A673 (cell line): ENCODE measurements at regions not wholly inside any gene's neighbourhood (a gene's known extent, or its start where the extent isn't known, plus 50 kb on each side); places are given as distances from the start of the nearest gene placed in this dataset.

ENCODE experiments used
- BruUV-seq: library from RNA; stranded (reverse); fragments of 400-500 nt; replicated peaks from 2 replicates; lab custom pipeline; 2021; lab: Mats Ljungman, UMichigan
- CTCF ChIA-PET: fragments of 300-600 bp; sonication (Branson Sonifier 250); formaldehyde crosslinking; loops from one replicate; lab custom pipeline; 2022; ENCODE audit warnings: antibody characterized with exemption; lab: Charles Lee
- POLR2A ChIA-PET: fragments of 300-600 bp; sonication (Branson Sonifier 250); formaldehyde crosslinking; loops from one replicate; lab custom pipeline; 2022; ENCODE audit warnings: antibody characterized with exemption; ENCODE audit not compliant: low non-redundant PET; lab: Charles Lee
- DNase-seq: peaks from one replicate; pipeline ENCODE4 v3.0.0-alpha.2; 2015; ENCODE audit warnings: low spot score
- H3K27ac ChIP-seq: fragments of 200-600 bp; sonication (generic); 2 replicates; pipeline ENCODE4 v1.5.1; 2016; ENCODE audit warnings: mixed run types, low read depth, mild to moderate bottlenecking, mixed read lengths, antibody characterized with exemption, low read length; ENCODE audit not compliant: poor library complexity, severe bottlenecking
- H3K27me3 ChIP-seq: fragments of 200-600 bp; sonication (generic); replicated peaks from 2 replicates; pipeline ENCODE4 v1.6.1; 2017; ENCODE audit warnings: mixed run types, low read depth, mild to moderate bottlenecking, mixed read lengths, antibody characterized with exemption, low read length; ENCODE audit not compliant: insufficient read depth, poor library complexity
- H3K36me3 ChIP-seq: fragments of 200-600 bp; sonication (generic); 2 replicates; pipeline ENCODE4 v1.6.1; 2016; ENCODE audit warnings: mixed run types, mild to moderate bottlenecking, mixed read lengths, antibody characterized with exemption, low read length; ENCODE audit not compliant: insufficient read depth, poor library complexity, severe bottlenecking
- H3K4me1 ChIP-seq: fragments of 200-600 bp; sonication (generic); 2 replicates; pipeline ENCODE4 v1.6.1; 2017; ENCODE audit warnings: mixed run types, mild to moderate bottlenecking, mixed read lengths, antibody characterized with exemption, low read length; ENCODE audit not compliant: insufficient read depth, poor library complexity, severe bottlenecking
- H3K4me3 ChIP-seq: fragments of 200-600 bp; sonication (generic); 2 replicates; pipeline ENCODE4 v1.5.1; 2016; ENCODE audit warnings: low read depth, mixed run types, mild to moderate bottlenecking, mixed read lengths, low read length; ENCODE audit not compliant: poor library complexity, severe bottlenecking
- H3K9me3 ChIP-seq: fragments of 200-600 bp; sonication (generic); 2 replicates; pipeline ENCODE4 v1.6.1; 2016; ENCODE audit warnings: mixed run types, low read depth, mild to moderate bottlenecking, mixed read lengths, antibody characterized with exemption, low read length; ENCODE audit not compliant: poor library complexity, severe bottlenecking
- EZH2 ChIP-seq: fragments of 200-600 bp; sonication (generic); IDR thresholded peaks from 2 replicates; pipeline ENCODE4 v1.6.1; 2017; ENCODE audit warnings: borderline replicate concordance, low read depth, mild to moderate bottlenecking, mixed read lengths, antibody characterized with exemption, low read length; ENCODE audit not compliant: poor library complexity, severe bottlenecking
- intact Hi-C: fragments of 100-400 bp; cut with micrococcal nuclease; formaldehyde crosslinking; loops from one replicate; pipeline ENCODE4 v1.10.0; 2022; ENCODE audit not compliant: unreplicated experiment
- TF ChIP-seq, protein P1 (sequence below): fragments of 300-800, 200-600 bp; sonication (generic); conservative IDR thresholded peaks from 2 replicates; pipeline ENCODE4 v1.5.1; 2017; ENCODE audit warnings: low read depth, mild to moderate bottlenecking, antibody characterized with exemption, low read length, moderate library complexity, mixed read lengths

- Histone ChIP-seq H3K27me3 (no peaks in the 10 kb centered on the region), H3K36me3 (no peaks in the 10 kb centered on the region), H3K27ac (no peak overlapping the region), H3K9me3 (no peaks in the 10 kb centered on the region), H3K4me3 (no peak overlapping the region), H3K4me1 (no peaks in the 10 kb centered on the region)
- intact Hi-C loops = no loop called here
- no TSS peak for BruUV-seq
- CTCF ChIA-PET = no interaction called here
- no peak for TF ChIP-seq EZH2
- TF ChIP-seq, protein P1, sequence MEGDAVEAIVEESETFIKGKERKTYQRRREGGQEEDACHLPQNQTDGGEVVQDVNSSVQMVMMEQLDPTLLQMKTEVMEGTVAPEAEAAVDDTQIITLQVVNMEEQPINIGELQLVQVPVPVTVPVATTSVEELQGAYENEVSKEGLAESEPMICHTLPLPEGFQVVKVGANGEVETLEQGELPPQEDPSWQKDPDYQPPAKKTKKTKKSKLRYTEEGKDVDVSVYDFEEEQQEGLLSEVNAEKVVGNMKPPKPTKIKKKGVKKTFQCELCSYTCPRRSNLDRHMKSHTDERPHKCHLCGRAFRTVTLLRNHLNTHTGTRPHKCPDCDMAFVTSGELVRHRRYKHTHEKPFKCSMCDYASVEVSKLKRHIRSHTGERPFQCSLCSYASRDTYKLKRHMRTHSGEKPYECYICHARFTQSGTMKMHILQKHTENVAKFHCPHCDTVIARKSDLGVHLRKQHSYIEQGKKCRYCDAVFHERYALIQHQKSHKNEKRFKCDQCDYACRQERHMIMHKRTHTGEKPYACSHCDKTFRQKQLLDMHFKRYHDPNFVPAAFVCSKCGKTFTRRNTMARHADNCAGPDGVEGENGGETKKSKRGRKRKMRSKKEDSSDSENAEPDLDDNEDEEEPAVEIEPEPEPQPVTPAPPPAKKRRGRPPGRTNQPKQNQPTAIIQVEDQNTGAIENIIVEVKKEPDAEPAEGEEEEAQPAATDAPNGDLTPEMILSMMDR = no peak
- POLR2A ChIA-PET = interaction anchor here (0.5 kb wide), 1 partner anchor 20 kb away, joined by 3 read pairs; no protein-coding TSS in a partner anchor
- DNase-seq = no peak
These were observed 52.0 kb upstream of the KCNIP1 start for GRCh38 chr5:170451747-170452365.

- BruUV-seq = no TSS peak
- intact Hi-C loops = no loop called here
- ChIA-PET CTCF (no interaction called here), POLR2A (no interaction called here)
- TF ChIP-seq, protein P1 = no peak
- TF ChIP-seq EZH2 = no peak
- Histone ChIP-seq H3K36me3 (no peaks in the 10 kb centered on the region), H3K27ac (no peak overlapping the region), H3K27me3 (no peaks in the 10 kb centered on the region), H3K9me3 (no peaks in the 10 kb centered on the region), H3K4me1 (no peaks in the 10 kb centered on the region), H3K4me3 (no peak overlapping the region)
- no peak for DNase-seq
These were observed 53.7 kb upstream of the KCNIP1 start for GRCh38 chr5:170450061-170450669.

GRCh38 chr5:170449232-170449631 is 54.6 kb upstream of the KCNIP1 start:
- H3K4me3 ChIP-seq = no peak overlapping the region
- TF ChIP-seq EZH2 = no peak
- ChIA-PET CTCF (no interaction called here), POLR2A (no interaction called here)
- BruUV-seq = no TSS peak
- no peak overlapping the region for H3K27ac ChIP-seq
- H3K27me3 ChIP-seq = no peaks in the 10 kb centered on the region
- DNase-seq = no peak
- no peaks in the 10 kb centered on the region for H3K9me3 ChIP-seq
- H3K36me3 ChIP-seq = no peaks in the 10 kb centered on the region
- H3K4me1 ChIP-seq = no peaks in the 10 kb centered on the region
- intact Hi-C loops = no loop called here

- ChIA-PET POLR2A (no interaction called here), CTCF (no interaction called here)
- Histone ChIP-seq H3K27me3 (no peaks in the 10 kb centered on the region), H3K9me3 (no peaks in the 10 kb centered on the region), H3K27ac (no peak overlapping the region), H3K4me3 (no peak overlapping the region), H3K36me3 (no peaks in the 10 kb centered on the region), H3K4me1 (no peaks in the 10 kb centered on the region)
- intact Hi-C loops = no loop called here
- no TSS peak for BruUV-seq
- no peak for DNase-seq
- TF ChIP-seq EZH2 = no peak
- TF ChIP-seq, protein P1 = no peak
These were observed 55.6 kb upstream of the KCNIP1 start for GRCh38 chr5:170448221-170448620.
